ENCODE measurements at regions not wholly inside any gene's neighbourhood (a gene's known extent, or its start where the extent isn't known, plus 50 kb on each side); places are given as distances from the start of the nearest gene placed in this dataset.

- TF ChIP-seq, protein P1, sequence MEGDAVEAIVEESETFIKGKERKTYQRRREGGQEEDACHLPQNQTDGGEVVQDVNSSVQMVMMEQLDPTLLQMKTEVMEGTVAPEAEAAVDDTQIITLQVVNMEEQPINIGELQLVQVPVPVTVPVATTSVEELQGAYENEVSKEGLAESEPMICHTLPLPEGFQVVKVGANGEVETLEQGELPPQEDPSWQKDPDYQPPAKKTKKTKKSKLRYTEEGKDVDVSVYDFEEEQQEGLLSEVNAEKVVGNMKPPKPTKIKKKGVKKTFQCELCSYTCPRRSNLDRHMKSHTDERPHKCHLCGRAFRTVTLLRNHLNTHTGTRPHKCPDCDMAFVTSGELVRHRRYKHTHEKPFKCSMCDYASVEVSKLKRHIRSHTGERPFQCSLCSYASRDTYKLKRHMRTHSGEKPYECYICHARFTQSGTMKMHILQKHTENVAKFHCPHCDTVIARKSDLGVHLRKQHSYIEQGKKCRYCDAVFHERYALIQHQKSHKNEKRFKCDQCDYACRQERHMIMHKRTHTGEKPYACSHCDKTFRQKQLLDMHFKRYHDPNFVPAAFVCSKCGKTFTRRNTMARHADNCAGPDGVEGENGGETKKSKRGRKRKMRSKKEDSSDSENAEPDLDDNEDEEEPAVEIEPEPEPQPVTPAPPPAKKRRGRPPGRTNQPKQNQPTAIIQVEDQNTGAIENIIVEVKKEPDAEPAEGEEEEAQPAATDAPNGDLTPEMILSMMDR (IDR thresholded peaks at IDR 0.05) = no peak
- TF ChIP-seq POLR2AphosphoS5 (IDR thresholded peaks at IDR 0.05) = no peak
Measured at GRCh38 chr2:152283392-152283791, 51.6 kb upstream of the FMNL2 start.

Measured in upper lobe of left lung (tissue), 4 donors.